ENCODE measurements at regions not wholly inside any gene's neighbourhood (a gene's known extent, or its start where the extent isn't known, plus 50 kb on each side); places are given as distances from the start of the nearest gene placed in this dataset.

DNA sequence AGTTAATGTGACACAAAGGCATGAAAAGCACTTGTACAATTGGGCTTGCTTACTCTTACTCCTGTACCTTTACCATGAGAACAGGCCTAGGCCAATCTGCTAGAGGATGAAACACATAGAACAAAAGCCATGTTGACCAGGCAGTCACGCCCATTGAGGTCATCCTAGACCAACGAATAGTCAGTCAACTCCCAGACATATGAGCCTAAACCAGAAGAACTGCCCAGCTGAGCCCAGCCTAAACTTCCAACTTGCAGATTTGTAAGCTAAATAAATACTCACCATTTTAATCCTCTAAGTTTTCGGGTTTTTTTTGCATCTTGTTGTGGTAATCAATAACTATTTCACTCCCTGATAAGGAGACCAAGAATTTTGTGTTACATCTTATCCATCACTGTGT lies 164.8 kb upstream of the ADRA1B start:
- DNase-seq (ENCODE audit: low read depth, low spot score), result no peak

- DNase-seq (ENCODE audit: low read depth, low spot score), result no peak
These were observed 163.5 kb upstream of the ADRA1B start for GRCh38 chr5:159752622-159753275.

- no peak for DNase-seq (ENCODE audit: low read depth, low spot score)
These were observed 158.1 kb upstream of the ADRA1B start for GRCh38 chr5:159758189-159758588.

GRCh38 chr5:159759791-159760290 lies 156.4 kb upstream of the ADRA1B start:
- DNase-seq (ENCODE audit: low read depth, low spot score), result no peak

DNA sequence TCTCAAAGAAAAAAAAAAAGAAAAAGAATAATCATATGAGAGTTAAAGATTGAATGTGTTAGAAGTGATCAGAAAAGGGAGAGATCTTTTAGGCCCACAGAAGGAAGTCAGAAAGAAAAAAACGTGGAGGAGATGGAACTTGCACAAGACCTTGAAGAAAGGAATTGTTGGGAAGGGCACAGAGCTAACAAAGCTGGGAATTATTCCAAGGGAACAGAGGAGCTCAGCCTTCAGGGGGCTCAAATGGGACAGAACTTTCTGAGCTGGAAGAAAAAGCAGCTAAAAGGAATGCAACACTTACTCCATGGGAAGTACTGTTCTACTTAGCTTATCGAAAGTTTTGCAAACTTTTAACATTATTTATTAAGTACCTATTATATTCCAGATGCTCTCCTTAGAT lies 153.4 kb upstream of the ADRA1B start:
- no peak for DNase-seq (ENCODE audit: low read depth, low spot score)

DNA sequence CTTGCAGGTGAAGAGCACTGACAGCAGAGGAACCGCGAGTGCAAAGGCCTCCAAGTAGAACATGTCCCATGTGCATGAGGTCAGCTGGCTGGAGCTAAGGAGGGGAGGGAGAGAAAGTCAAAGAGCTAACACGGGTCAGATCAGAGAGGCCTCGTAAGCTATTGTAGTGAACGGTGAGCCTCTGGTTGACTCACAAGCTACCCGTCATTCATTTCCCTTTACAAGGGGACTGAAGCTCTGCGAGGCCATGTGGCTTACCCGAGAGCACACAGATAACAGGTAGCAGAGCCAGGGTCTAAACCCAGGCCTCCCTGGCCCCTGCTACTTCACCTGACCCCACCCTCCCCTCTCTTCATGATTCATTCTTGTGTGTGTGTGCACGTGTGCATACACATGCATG lies 152.7 kb upstream of the ADRA1B start:
- DNase-seq (ENCODE audit: low read depth, low spot score), result no peak

GRCh38 chr5:159764283-159765134 lies 151.8 kb upstream of the ADRA1B start:
- no peak for DNase-seq (ENCODE audit: low read depth, low spot score)

DNA sequence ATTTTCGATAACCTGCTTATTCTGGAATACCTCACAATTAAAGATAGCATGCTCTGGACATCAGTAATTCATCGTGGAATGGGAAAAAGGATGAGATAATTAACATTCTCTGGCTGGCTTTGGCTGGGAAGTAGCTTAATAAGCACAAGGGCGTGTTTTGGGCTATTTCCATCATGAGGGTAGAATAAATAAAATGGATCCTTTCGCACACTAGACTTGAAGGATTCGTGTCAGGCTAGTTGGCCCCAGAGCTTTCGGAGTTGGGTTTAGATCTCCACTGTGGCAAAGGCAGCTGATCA lies 151.2 kb upstream of the ADRA1B start:
- DNase-seq (ENCODE audit: low read depth, low spot score), result no peak

DNA sequence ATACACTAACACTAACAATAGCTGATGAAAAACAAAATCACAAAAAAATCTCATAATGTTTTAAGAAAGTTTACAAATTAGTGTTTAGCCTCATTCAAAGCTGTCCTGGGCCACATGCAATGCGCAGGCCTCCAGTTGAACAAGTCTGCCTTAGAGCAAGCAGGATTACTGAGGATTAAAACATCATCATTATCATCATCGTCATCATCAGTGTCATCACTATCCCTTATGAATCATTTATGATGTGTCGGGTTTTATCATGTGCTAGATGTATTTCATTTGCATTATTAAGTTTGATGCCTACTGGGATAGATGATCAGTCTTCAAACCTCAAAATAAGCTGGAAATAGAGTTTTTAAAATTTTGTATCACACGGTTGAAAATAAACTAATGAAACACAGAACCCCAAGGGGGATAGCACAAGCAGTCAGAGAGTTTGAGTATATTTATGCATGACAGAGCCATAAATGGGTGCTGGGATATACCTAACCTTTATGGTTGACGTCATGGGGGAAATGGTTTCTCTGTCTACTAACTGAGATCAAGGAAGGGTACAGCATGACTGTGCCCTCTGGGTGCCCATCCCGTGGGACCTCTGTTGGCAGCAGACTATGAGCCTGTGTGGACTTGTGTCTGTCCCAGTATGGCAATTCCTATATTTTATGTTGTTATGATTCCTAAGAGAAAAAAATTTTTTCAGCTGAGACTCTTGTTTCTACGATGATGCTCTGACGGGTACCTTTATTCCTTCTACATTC lies 150.3 kb upstream of the ADRA1B start:
- DNase-seq (ENCODE audit: low read depth, low spot score), result no peak

GRCh38 chr5:159768243-159768642 lies 148.0 kb upstream of the ADRA1B start:
- no peak for DNase-seq (ENCODE audit: low read depth, low spot score)

GRCh38 chr5:159772698-159773061 lies 143.6 kb upstream of the ADRA1B start:
- no peak for DNase-seq (ENCODE audit: low read depth, low spot score)

- peak; percentile 37 for DNase-seq (ENCODE audit: low read depth, low spot score)
These were observed 143.0 kb upstream of the ADRA1B start for GRCh38 chr5:159773062-159773924.

DNA sequence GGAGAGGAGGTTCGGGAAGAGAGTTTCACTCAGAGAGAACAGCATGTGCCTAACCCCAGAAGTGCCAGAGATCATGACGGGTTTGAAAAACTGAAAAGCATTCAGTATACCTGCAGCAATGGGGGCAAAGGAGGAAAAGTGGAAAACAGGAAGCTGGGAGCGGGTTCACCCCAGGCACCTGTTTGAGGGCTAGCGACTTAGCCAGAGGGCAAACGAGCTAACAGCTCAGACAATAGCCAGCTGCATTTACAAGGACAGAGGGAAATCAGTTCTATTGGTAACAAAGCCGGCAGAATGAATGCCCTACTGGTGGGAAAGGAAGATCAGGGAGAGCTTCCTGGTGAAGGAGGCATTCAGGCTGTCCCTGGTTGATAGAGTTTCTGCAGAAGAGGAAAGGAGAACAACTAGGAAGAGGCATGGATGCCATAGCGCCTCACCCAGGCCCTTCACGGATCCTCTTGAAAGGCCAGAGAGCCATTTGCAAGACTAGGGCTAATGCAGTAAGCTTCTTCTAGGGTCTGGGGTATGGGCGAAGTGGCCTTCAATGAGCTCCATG lies 141.7 kb upstream of the ADRA1B start:
- DNase-seq (ENCODE audit: low read depth, low spot score), result no peak

GRCh38 chr5:159775890-159776289 lies 140.4 kb upstream of the ADRA1B start:
- no peak for DNase-seq (ENCODE audit: low read depth, low spot score)

DNA sequence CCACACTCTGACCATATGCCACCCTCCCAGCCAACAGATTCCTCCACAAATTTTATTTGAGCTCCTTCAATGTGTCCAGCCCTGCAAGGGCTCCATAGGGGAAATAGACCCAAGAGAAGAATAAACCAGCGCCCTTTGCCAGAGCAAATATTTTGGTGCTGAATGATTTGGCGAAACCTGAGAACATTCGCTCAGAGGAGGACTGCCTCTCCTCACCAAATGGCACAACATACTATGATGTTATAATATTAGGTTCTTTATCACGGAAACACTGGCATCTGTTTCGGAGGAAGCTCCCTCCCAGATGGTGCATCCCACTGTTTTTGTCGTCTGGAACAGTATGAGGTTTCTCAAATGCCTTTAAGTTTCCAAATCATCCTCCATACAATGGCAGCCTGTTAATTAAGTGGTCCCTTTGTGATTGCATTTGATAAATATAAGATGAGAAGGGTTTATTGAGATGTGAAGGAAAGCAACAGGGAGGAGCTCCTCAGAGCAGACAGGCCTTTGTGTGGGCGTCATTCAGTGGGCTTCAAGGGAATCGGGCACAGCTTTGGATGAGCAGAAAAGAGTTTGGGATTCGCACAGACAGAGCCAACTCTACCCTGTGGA lies 139.1 kb upstream of the ADRA1B start:
- DNase-seq (ENCODE audit: low read depth, low spot score), result peak; percentile 48

DNA sequence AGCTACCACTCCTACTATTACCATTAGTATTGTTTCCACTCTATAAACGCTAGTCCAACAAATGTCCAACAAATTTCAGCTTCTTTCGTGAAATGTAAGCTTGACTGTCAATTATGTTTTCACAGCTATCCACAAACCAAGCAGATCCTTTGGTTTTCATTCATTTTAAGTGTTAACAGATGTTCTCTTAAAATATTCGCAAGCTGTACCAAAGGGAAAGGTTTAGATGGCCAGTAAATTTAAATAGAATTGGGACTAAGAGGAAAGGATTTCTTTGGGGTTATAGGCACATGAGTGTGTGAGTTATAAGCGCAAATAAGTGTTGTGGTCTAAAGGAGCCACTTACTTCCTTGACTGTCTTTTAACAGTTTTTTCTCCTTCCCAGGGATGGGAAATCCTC lies 136.8 kb upstream of the ADRA1B start:
- no peak for DNase-seq (ENCODE audit: low read depth, low spot score)

DNA sequence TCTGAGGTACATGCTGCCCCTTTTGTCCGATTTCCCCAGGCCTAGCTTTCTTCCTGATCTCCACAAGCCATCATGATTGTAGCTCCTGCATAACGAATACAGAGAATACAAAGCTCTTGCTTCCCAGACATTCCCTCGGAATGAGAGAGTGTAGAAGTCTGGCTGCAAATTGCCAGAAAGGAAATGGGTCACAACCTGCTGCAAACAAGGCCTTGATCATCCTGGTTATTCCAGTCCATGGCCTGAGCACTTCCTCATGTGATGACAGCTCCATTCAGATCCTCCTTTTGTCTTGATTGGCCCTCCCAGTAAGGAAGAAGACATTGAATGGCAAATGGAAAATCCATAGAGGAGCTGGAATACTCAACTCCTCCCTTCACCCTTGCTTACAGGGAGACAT lies 136.0 kb upstream of the ADRA1B start:
- DNase-seq (ENCODE audit: low read depth, low spot score), result no peak

- no peak for DNase-seq (ENCODE audit: low read depth, low spot score)
These were observed 134.6 kb upstream of the ADRA1B start for GRCh38 chr5:159781626-159782157.

DNA sequence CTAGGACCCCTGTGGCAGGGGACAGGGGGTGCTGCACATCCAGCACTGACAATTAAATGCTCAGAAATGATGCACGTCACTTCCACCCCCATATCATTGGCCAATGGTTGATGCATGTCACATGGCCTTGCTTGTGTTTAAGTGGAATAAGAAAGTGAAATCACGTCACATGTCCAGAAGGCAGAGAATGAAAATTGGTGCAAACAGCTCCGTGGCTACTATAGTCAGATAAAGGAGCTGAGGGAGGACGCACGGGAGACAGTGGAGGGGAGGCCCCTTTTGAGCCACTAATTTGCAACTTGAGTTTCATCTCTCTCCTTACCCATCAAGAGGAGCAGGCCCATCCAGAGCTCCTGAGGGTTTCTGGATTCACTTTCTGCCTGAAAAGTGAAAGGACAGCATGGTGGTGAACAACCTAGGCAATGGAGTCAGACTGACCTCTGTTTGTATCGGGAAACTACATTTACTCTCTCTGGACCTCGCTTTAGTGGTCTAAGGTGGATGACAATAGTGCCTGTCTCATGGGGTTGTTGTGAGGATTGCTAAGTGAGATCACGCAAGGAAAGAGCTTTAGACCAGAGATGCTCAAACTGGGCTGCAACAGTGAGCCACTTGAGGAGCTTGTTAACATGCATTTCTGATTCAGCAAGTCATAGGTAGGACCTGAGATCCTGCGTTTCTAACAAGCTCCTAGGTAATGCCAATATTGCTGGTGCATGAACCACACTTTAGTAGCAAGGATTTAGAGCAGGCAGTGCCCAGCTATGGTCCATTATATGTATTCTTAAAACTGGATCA lies 133.9 kb upstream of the ADRA1B start:
- DNase-seq (ENCODE audit: low read depth, low spot score), result no peak

DNA sequence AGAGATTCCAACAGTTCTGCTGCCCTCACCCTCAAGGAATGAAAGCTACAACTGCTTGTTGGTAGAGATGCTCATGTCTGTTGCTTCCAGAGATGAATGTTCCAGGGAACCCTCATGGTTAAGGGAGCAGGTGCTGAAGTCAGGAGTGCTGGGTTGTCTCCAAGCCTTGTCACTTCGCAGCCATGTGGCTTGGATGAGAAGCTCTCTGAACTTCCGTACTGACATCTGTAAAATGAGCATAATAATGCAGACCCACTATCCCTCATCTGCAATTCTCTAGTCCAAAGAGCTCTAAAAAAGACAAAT lies 133.3 kb upstream of the ADRA1B start:
- no peak for DNase-seq (ENCODE audit: low read depth, low spot score)
